T-helper 1 cell treated with Interleukin-12 subunit alpha and Interleukin-12 subunit beta and Interleukin-4 antibody, amounts not matched to agents 30 ng/mL and 1 ng/mL, for 36 hours (primary cell): ENCODE measurements at regions not wholly inside any gene's neighbourhood (a gene's known extent, or its start where the extent isn't known, plus 50 kb on each side); places are given as distances from the start of the nearest gene placed in this dataset.

Source experiments
- intact Hi-C: fragments of 100-400 bp; cut with micrococcal nuclease; formaldehyde crosslinking; loops from one replicate; pipeline ENCODE4 v1.15.1; 2024

GRCh38 chr13:75231235-75231634 lies 250.7 kb downstream of the TBC1D4 start:
- intact Hi-C loops: no loop called here

- intact Hi-C loops: no loop called here
These were observed 255.1 kb downstream of the TBC1D4 start for GRCh38 chr13:75226733-75227435.

GRCh38 chr13:75226092-75226491 lies 255.9 kb downstream of the TBC1D4 start:
- intact Hi-C loops: no loop called here

- intact Hi-C loops: no loop called here
These were observed 256.5 kb downstream of the TBC1D4 start for GRCh38 chr13:75225288-75226032.

GRCh38 chr13:75224053-75224742 lies 257.8 kb downstream of the TBC1D4 start:
- intact Hi-C loops: no loop called here

GRCh38 chr13:75222031-75222430 lies 259.9 kb downstream of the TBC1D4 start:
- intact Hi-C loops: no loop called here

- intact Hi-C loops: no loop called here
These were observed 261.1 kb downstream of the TBC1D4 start for GRCh38 chr13:75220861-75221260.

- intact Hi-C loops: no loop called here
These were observed 261.8 kb downstream of the TBC1D4 start for GRCh38 chr13:75220238-75220542.

- intact Hi-C loops: loop anchor here (1.0 to 2.0 kb wide), 6 partner anchors 139 to 1497 kb away; no protein-coding TSS in a partner anchor
These were observed 262.3 kb downstream of the TBC1D4 start for GRCh38 chr13:75219479-75220237.

GRCh38 chr13:75217949-75218348 lies 264.0 kb downstream of the TBC1D4 start:
- intact Hi-C loops: loop anchor here (2.0 kb wide), 2 partner anchors 141 to 931 kb away; no protein-coding TSS in a partner anchor

GRCh38 chr13:75216038-75216437 lies 265.9 kb downstream of the TBC1D4 start:
- intact Hi-C loops: no loop called here

GRCh38 chr13:75214846-75215245 lies 267.1 kb downstream of the TBC1D4 start:
- intact Hi-C loops: no loop called here

- intact Hi-C loops: no loop called here
These were observed 279.0 kb downstream of the TBC1D4 start for GRCh38 chr13:75202981-75203380.

GRCh38 chr13:75197803-75198202 lies 284.2 kb downstream of the TBC1D4 start:
- intact Hi-C loops: no loop called here

GRCh38 chr13:75196147-75196837 lies 285.7 kb downstream of the TBC1D4 start:
- intact Hi-C loops: no loop called here

- intact Hi-C loops: no loop called here
These were observed 286.3 kb downstream of the TBC1D4 start for GRCh38 chr13:75195495-75196146.

GRCh38 chr13:75194717-75195462 lies 287.1 kb downstream of the TBC1D4 start:
- intact Hi-C loops: no loop called here

GRCh38 chr13:75186379-75186778 lies 295.6 kb downstream of the TBC1D4 start:
- intact Hi-C loops: no loop called here

GRCh38 chr13:75181906-75182305 lies 300.1 kb downstream of the TBC1D4 start:
- intact Hi-C loops: no loop called here
